HPDE6-E6E7 (cell line): ENCODE measurements at regions not wholly inside any gene's neighbourhood (a gene's known extent, or its start where the extent isn't known, plus 50 kb on each side); places are given as distances from the start of the nearest gene placed in this dataset.
A peak's percentile ranks its signal among the peaks of the same experiment; 100 is the strongest.
"Not testable (repeated sequence)": the region's sequence is repeated elsewhere in the genome, so short reads cannot be mapped to it uniquely, and the experiment has no call there.

Experiments
- DNase-seq: peaks from one replicate; pipeline ENCODE4 v3.0.0; 2011; ENCODE audit warnings: missing footprints; ENCODE audit errors: extremely low spot score

DNA sequence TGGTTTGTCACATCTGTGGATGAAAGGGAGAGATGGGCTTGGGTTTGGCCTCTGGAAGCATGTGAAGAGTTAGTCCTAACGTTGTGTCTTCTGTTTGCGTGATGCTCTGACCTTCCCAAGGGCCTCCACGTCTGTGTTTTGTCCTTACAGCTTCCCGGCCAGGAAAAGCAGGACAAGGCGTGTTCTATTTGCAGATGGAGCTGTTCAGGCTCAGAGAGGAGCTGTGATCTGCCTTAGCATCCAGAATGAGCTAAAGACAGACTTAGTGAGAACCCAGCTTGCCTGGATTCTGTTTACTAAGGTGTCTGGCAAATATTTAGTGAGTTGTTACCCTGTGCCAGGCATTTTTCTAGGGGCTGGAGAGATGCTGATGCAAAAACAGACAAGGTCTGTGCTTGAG, 282.1 kb downstream of the CBLN1 start:
- DNase-seq = no peak

GRCh38 chr16:48999044-48999443, 282.6 kb downstream of the CBLN1 start:
- no peak for DNase-seq

DNA sequence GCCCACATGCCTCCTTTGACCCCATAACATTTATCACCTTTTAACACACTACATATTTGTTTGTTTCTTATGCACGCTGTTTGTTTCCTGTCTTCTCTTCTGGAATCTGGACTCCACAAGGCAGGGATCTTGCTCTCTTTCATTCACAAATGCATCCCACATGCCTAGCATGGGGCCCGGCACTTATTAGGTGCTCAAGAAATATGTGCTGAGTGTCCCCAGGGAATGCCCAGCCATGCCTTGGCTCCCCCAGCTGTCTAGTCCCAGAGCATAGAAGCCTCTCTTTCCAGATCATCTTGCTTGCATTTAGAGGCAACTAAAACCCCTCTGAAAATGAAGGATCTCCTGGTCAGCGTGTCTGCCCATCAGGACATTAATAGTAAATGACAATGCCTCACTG, 283.7 kb downstream of the CBLN1 start:
- no peak for DNase-seq

DNA sequence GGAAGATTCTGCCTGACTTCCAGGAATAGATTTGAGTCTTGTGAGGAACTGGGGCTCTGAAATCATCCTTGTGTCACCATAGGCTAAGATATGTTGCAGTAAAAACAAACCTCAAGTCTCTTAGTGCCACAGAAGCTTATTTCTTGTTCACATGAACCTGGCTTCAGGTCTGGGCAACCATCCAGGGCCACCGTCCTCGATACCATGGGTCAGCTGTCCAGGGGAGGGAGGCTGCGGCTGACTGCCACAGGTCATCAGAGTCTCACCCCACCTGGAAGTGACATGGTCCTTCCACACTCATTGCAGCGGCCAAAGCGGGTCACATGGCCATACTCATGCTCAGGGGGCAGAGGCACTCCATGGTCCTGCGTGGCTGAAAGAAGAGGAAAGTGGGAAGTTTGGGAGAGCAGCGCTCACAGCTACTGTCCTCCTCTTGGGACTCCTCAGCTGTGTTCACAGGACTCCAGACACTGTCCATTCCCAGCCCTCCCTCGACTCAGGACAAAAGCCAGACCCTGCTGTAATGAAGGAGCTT, 284.5 kb downstream of the CBLN1 start:
- DNase-seq = no peak

- no peak for DNase-seq
Measured at GRCh38 chr16:48978501-48978900, 303.1 kb downstream of the CBLN1 start.

DNA sequence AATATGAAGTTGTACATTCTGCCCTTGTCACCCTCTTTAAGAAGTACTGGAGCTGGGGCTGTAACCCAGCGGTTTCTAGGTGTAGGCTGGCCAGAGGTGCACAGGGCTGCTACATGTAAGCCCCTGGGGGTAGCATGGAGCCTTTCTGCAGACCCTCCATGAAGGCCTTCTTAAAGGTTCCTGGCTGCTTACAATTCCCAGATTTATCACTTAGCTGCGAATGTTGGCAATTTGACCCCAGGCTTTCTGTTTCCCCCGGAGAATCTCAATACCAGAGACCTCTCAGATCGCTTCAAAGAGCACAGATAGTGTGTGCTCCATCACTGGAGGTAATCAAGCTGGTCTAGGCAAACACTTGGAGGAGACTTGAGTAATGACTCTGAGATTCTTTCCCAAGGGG, 309.4 kb downstream of the CBLN1 start:
- DNase-seq = no peak

GRCh38 chr16:48971571-48972077, 310.0 kb downstream of the CBLN1 start:
- DNase-seq = peak; percentile 44

- no peak for DNase-seq
Measured at GRCh38 chr16:48970216-48970615, 311.4 kb downstream of the CBLN1 start.

- no peak for DNase-seq
Measured at GRCh38 chr16:48969611-48970010, 312.0 kb downstream of the CBLN1 start.

- no peak for DNase-seq
Measured at GRCh38 chr16:48965386-48965785, 316.3 kb downstream of the CBLN1 start.

GRCh38 chr16:48963901-48964615, 317.6 kb downstream of the CBLN1 start:
- peak; percentile 58 for DNase-seq

DNA sequence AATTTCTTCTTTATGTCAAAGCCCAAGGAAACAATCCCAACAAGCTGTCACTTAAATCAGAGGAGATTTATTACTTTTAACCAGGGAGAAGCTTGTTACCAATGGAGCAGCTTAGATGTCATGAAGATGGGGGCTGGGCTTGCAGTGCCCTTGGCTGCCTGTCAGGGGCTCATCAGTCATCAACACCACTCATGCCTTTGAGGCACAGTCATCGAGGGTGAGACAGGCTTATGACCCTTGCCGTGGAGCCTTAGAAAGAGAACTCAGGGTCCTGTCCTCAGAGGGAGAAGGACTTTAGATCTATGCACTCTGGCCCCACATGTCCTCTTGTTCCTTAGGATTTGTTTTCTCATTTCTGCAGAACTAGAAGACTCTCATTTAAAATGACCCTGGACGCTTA, 318.3 kb downstream of the CBLN1 start:
- no peak for DNase-seq

GRCh38 chr16:48961546-48961945, 320.1 kb downstream of the CBLN1 start:
- DNase-seq = no peak

GRCh38 chr16:48960830-48961229, 320.8 kb downstream of the CBLN1 start:
- DNase-seq = no peak

GRCh38 chr16:48959747-48960146, 321.9 kb downstream of the CBLN1 start:
- no peak for DNase-seq

DNA sequence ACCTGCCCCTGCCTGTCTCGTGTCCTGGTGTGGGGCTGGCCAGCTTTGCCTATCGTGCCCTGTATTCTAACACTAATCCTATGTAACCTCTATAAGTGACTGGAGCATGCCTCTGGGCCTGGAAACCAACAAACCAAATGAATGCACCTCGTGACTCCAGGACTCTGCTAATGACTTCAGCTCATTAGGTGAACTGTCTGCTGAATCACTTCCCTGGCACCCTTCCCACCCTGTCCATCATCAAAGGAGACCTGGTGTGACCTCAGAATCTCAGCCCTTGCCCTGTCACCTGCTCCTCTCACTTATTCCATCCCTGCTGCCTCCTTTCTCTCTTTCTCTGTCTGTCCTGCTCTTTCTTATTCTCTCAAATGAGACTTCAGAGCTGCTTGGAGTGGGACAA, 322.4 kb downstream of the CBLN1 start:
- DNase-seq = no peak

DNA sequence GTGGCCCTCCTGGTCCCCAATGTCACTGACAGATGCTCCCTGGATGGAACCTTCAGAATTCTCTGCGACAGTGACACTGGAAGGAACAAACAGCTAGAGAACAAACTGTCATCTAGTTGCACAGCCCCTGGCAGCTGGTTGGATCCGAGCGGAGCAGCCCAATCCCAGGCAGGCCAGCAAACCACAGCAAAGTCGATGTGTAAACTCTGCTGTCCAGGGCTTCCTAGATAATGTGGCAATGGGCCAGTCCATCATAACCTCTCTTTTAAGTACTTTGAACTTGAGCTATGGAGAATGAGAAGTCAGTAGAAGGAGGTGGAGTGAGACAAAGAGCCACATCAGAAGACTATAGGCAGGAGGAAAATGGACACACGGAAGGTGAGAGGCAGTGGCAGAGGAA, 323.0 kb downstream of the CBLN1 start:
- DNase-seq = no peak

DNA sequence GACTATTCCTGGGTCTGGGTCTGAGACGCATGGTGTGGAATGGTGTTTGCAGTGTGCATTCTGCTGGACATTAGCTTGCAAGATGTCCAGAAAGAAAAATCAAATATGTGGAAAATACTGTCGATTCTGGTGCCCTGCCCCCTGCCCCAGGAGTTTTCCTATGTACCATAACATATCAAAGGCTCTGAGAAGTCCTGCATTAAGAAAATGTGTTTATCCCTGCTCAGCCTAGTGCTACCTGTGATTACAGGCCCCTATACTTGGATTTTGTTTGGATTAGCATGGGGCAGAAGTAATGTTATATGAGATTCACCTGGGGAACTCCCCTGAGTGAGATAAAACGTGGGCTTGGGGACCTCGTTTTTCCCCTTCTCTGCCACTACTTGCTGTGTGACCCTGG, 325.0 kb downstream of the CBLN1 start:
- no peak for DNase-seq

GRCh38 chr16:48955837-48956236, 325.8 kb downstream of the CBLN1 start:
- no peak for DNase-seq

GRCh38 chr16:48951621-48952125, 330.0 kb downstream of the CBLN1 start:
- DNase-seq = not testable (repeated sequence)

GRCh38 chr16:48950184-48950583, 331.5 kb downstream of the CBLN1 start:
- DNase-seq = no peak

DNA sequence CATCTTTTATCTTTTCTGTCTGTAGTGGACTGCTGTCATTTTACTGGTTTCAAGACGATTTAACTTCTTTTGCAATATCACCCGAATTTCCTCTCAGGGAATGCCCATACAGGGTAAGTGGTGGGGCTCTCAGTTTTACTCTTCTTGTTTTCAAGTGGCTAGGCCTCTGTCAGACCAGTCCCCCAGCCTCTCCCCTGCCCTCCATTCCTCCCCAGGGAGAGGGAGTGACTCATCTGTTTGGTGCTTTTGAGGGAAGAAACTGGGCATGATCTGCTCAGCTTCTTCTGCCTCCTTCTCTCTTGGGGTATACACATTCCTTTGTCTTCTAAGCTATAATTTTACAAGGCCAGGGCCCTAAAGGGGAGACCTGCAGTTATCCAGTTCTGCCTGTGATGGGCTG, 332.0 kb downstream of the CBLN1 start:
- no peak for DNase-seq

DNA sequence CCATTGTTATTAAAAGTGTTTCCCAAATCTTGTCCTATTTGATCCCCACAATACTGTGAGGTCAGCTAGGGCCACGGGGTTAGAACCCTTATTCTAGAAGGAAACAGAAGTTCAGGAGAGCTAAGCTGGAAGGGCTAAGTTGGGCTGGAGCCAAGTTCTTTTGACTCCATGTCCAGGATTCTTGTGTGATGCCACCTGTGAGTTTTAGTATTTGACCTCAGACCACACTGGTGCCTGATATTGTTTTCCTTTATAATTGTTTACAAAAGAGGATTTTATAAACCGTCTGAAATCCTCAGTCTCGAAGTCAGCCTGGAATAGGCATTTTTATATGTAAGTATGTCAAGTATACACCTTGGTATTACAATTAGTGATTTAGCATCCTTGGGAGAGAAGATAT, 332.7 kb downstream of the CBLN1 start:
- DNase-seq = no peak

DNA sequence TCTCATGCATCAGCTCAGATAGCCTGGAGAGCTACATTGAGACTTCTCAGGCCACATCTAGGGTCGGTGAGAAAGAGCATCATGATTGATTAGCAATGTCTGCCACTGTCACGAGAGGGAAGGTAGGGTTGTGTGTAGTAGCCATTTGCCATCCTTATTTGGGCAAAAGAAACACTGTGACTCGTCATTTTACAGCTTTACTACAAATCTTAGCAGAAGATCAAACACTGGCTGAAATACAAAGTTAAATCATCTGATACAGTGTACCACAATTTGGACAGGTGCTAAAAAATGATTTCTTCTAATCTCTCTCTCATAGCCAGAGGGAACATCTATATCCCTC, 334.3 kb downstream of the CBLN1 start:
- DNase-seq = no peak
